ENCODE measurements at regions not wholly inside any gene's neighbourhood (a gene's known extent, or its start where the extent isn't known, plus 50 kb on each side); places are given as distances from the start of the nearest gene placed in this dataset.
A peak's percentile ranks its signal among the peaks of the same experiment; 100 is the strongest.

DNA sequence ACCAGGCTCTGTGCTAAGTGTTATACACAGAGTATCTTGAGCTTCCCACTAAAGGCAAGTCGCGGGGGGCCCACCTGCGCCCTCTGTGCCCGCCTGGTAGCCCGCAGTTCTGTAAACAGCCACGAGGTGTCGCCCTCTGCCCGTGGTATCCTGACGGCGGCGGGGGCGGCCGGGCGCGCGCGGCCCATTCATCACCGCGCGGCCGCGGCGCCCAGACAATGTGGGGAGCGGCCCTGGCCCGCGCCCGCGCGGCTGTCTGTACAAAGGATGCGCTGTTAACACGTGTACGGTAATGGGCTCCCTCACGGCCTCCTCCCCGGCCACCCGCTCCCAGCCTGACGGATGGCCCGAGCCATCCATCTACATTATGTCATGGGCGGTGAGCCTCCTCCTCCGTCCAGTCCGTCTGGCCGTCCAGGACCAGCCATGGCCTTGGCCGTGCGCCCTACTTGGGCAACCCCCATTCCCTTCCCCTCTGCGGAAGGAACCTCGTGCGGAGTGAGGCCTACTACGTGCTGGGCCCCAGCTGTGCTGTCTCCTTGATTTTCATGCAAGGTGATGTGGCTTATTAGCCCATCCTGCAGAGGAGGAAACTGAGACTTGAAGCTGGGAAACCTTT, 99.4 kb downstream of the MIAT start (continued):
- TF ChIP-seq, protein P1, sequence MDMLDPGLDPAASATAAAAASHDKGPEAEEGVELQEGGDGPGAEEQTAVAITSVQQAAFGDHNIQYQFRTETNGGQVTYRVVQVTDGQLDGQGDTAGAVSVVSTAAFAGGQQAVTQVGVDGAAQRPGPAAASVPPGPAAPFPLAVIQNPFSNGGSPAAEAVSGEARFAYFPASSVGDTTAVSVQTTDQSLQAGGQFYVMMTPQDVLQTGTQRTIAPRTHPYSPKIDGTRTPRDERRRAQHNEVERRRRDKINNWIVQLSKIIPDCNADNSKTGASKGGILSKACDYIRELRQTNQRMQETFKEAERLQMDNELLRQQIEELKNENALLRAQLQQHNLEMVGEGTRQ (IDR thresholded peaks at IDR 0.05; ENCODE audit: low read length), result no peak
- no peak for TF ChIP-seq SAP30 (IDR thresholded peaks at IDR 0.05; ENCODE audit: insufficient read depth, insufficient replicate concordance, low read length)
- TF ChIP-seq HDAC2 (IDR thresholded peaks at IDR 0.05; ENCODE audit: borderline replicate concordance in 1 of 2, low read depth in 2 of 2, low read length in 2 of 2), result 0 out of 4 replicates have a peak, but pooled peaks of 1 of the 2 experiments have one; percentile 51
- TF ChIP-seq SRF (IDR thresholded peaks at IDR 0.05; ENCODE audit: low read depth, low read length), result no peak
- TF ChIP-seq CBX5 (IDR thresholded peaks at IDR 0.05; ENCODE audit: low read depth, low read length), result no peak
- TF ChIP-seq FOSL1 (IDR thresholded peaks at IDR 0.05; ENCODE audit: insufficient read depth, low read depth, low read length), result 0 out of 2 replicates have a peak, but pooled peaks have one; percentile 13
- TF ChIP-seq SIRT6 (IDR thresholded peaks at IDR 0.05; ENCODE audit: low read length), result no peak
- TF ChIP-seq SIN3A (conservative IDR thresholded peaks at IDR 0.05 in 1 of 2, IDR thresholded peaks at IDR 0.05 in 1 of 2; ENCODE audit: low read depth in 1 of 2, low read length in 2 of 2), result 0 out of 4 replicates have a peak, but pooled peaks of 1 of the 2 experiments have one; percentile 36
- peak; percentile 62 for TF ChIP-seq ASH2L (IDR thresholded peaks at IDR 0.05; ENCODE audit: low read length)
- peak; percentile 92 to 99 for TF ChIP-seq RAD21 (IDR thresholded peaks at IDR 0.05 in 1 of 2, conservative IDR thresholded peaks at IDR 0.05 in 1 of 2; ENCODE audit: low read depth in 2 of 2, low read length in 2 of 2)
- no peak for TF ChIP-seq TAF7 (optimal IDR thresholded peaks at IDR 0.05; ENCODE audit: borderline replicate concordance, low read depth, low read length)
- no peak for TF ChIP-seq PHF8 (conservative IDR thresholded peaks at IDR 0.05; ENCODE audit: low read depth, low read length)
- no peak for TF ChIP-seq POU5F1 (IDR thresholded peaks at IDR 0.05; ENCODE audit: low read depth, low read length)
- TF ChIP-seq EZH2 (IDR thresholded peaks at IDR 0.05; ENCODE audit: low read depth, low read length, severe bottlenecking), result no peak
- TF ChIP-seq BRCA1 (IDR thresholded peaks at IDR 0.05; ENCODE audit: low read depth, low read length), result no peak
- peak; percentile 64 for TF ChIP-seq KDM4A (IDR thresholded peaks at IDR 0.05; ENCODE audit: low read depth, low read length, severe bottlenecking)
- no peak for TF ChIP-seq TCF12 (IDR thresholded peaks at IDR 0.05; ENCODE audit: low read depth, low read length)
- no peak for TF ChIP-seq EP300 (IDR thresholded peaks at IDR 0.05; ENCODE audit: borderline replicate concordance in 1 of 2, low read depth in 2 of 2, low read length in 2 of 2)
- TF ChIP-seq EGR1 (IDR thresholded peaks at IDR 0.05; ENCODE audit: borderline replicate concordance, low read depth, low read length), result peak; percentile 92; the same call in 1 of the 2 replicates
- no peak for TF ChIP-seq RFX5 (IDR thresholded peaks at IDR 0.05; ENCODE audit: borderline replicate concordance, low read depth, low read length)

Measured in H1 (cell line).